HG02870 (cell line): ENCODE measurements at regions not wholly inside any gene's neighbourhood (a gene's known extent, or its start where the extent isn't known, plus 50 kb on each side); places are given as distances from the start of the nearest gene placed in this dataset.
A peak's percentile ranks its signal among the peaks of the same experiment; 100 is the strongest.

Experiments
- ATAC-seq: cut with Tn5 transposase; IDR thresholded peaks from one replicate; pipeline ENCODE4 v1.9.1; 2021; ENCODE audit warnings: mild to moderate bottlenecking, moderate library complexity; ENCODE audit not compliant: unreplicated experiment

DNA sequence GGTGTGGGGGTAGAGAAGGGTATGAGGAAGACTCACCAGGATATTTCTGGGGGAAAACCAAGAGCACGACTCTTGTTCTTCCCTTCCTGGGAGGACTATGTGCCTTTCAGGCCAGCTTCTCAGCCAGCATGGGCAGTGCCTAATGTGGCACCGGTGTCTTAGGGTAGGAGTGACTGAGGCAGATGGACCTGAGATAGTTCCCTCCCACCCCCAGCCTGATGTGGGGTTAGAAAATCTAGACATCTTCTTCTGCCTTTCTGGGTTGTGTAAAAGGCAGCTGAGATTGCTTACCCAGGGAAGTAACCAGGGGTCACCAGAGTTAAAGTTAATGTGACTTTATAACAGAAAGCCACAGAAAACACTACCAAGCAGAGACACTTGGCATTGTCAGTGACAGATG lies 127.3 kb downstream of the TMA16 start:
- ATAC-seq, result no peak

DNA sequence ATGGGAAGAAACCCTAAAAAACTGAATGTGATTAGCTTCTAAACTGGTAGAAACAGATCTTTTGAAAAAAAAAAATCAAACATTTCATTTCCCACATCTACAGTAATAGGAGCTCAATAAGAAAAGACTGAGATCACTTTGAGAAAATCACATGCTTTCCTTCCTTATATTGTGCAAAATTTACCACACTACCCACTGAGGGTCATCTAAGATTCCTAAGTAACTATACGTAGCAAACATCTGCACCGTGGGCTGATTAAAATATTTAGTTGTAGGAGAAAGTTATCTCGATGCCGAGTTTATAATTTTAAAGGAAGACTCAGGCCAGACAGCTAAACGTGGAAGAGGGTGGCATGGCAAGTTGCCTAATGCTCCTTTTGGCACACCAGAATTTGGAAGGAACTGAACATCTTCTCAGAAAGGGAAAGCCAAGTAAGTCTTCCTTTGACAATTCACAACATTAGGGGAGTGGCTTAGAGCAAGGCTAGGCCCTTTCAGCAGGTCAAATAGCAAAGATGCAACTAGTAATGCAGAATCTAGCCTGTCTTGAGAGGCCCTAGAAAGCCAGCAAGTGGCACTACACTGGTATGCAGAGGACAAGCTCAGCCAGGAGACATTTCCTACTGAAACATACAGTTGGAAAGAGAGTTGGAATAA lies 128.0 kb downstream of the TMA16 start:
- no peak for ATAC-seq

DNA sequence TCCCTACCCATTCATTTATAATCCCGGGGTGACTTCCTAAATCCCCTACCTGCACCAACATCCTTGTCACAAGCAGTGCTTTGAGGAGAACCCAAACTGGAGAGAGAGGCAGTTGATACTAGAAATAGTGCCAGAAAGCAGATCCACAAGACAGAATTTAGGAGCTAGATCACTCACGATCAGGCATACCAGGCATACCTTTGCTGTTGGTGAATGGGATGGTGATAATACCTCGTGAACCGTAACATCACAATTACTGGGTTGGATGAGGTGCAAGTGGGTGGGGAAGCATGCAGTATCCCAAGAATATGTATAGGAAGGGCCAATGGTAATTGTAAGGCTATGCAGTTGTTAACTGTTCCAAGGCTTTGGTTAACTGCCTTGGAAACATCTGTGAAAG lies 129.3 kb downstream of the TMA16 start:
- no peak for ATAC-seq

DNA sequence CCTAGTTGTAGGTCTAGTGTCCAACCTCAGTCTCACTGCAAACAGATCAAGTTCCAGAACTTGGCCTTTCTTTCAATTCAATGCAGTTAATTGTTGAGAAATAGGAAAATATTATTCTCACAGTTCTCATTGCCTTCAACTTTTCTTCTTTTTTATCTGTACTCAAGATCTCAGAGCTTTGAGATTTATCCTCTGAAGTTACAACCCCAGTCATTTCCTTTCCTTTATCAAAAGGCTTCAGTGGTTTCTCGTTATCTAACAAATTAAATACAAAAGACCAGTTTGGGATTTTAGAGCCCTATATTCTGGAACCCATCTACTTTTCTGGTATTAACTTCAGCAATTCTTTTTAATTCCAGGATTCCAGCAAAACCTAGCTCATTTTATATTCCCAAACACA lies 130.2 kb downstream of the TMA16 start:
- no peak for ATAC-seq

DNA sequence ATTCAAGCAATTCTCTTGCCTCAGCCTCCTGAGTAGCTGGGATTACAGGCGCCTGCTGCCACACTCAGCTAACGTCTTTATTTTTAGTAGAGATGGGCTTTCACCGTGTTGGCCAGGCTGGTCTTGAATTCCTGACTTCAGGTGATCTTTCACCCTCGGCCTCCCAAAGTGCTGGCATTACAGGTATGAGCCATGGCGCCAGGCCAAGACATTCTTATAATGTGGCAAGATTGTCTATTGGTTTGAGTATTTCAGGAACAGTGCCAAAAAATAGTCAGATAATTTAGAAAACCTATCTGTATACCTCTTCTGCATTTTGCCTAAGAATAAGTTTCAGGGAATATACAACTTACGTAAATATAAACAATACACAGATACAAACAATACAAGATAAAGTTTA lies 136.8 kb downstream of the TMA16 start:
- no peak for ATAC-seq

DNA sequence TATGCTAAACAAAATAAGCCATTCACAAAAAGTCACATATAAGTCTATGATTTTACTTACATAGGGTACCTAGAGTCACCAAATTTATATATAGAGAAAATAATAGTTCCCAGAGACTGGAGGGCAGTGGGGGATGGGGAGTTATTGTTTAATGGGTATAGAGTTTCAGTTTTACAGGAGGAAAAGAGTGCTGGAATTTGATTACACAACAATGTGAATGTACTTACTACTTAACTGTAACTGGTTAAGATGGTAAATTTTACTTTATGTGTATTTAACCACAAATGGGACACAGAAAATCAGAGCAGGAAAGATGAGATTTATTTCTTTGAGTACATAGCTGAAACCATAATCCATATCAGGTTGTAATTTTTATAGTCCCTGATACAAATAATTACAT lies 144.4 kb downstream of the TMA16 start:
- ATAC-seq, result no peak

DNA sequence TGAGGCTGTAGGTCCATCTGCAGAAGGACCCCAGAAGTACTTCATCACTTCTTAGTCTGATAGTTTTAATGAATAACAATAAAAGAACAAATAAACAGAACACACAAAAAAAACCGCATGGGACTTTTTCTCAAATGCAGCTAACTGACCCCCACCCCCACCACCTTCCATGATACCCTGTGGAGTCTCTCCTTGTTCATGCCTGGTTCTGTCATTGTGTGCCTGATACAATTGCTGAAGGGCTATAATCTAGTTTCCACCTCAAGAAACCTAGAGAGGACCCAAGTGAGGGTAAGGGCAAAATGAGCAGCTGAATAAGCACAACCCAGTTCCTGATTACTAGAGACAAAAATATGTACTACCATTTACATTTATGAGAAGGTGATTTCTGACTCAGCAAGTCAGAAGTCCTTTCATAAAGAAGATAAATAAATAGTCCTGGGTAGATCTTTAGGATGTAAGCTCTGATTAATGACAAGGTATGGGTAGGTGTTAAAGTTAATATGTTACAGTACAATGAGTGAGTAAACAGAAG lies 155.1 kb downstream of the TMA16 start:
- no peak for ATAC-seq

DNA sequence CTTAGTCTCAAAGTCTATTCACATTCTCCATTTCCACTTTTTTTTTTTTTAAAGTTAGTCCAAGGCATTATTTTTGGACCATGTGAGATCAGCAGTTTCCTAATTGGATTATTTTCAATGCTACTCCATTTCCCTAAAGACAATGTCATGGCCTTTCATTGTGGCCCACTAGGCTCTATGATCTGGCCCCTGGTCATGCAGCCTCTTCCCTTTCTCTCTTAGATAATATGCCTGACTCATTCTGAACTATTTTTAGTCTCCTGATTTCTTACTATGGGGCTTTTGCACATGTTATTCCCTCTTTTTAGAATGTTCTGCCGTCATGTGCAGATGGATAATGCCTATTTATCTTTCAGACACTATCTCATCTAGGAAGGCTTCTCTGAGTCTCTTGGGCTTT lies 157.3 kb downstream of the TMA16 start:
- ATAC-seq, result no peak

DNA sequence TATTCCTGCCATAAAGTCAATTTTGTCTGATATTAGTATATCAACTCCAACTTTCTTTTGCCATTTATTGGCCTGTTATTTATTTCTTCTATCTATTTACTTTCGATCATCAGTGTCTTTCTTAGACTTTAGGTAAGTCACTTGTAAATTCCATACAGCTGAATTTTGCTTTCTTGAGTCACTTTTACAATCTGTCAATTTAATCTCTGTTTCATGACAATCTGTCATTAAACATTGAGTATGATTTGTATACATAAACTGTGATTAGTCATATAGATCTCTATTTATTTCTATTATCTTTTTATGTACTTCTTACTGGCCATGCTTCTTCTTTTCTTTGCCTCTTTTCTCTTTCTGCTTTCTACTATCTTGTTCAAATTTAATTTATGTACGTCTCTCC lies 160.1 kb downstream of the TMA16 start:
- no peak for ATAC-seq

DNA sequence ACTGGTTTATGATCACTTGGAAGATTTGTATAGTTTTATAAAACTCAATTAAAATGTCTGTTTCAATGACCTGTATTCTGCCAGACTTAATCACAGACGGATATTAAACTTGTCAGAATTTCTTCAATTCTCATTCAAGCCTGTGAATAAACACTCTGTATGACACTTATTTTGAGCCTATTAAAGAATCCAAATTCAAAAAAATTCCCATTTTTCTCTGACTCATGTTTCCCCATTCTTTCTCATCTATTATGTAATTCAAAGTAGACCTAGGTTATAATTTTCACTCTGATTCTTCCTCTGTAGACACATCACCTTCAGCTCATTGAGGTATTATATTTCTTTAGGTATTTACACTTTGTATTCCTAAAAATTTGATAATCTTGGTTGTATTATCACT lies 166.1 kb downstream of the TMA16 start:
- no peak for ATAC-seq

DNA sequence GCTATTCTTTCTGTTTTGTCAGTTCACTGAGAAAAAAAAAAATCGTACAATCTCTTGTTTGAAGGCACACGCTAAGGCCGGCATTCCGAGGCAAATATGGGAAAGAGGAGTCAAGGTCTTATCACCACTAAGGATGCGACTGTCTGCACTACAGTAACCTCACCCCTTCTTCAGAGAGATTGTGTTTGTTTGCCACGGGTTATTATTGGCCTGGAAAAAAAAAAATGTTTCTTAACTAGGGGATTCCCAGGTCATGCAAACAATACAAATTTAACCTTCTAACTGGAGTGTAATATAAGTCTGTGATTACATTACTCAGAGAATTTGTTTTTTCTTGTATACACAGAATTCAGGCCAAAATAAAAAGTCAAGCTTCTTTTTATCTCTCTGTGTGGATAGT lies 168.3 kb downstream of the TMA16 start:
- ATAC-seq, result peak; percentile 34

DNA sequence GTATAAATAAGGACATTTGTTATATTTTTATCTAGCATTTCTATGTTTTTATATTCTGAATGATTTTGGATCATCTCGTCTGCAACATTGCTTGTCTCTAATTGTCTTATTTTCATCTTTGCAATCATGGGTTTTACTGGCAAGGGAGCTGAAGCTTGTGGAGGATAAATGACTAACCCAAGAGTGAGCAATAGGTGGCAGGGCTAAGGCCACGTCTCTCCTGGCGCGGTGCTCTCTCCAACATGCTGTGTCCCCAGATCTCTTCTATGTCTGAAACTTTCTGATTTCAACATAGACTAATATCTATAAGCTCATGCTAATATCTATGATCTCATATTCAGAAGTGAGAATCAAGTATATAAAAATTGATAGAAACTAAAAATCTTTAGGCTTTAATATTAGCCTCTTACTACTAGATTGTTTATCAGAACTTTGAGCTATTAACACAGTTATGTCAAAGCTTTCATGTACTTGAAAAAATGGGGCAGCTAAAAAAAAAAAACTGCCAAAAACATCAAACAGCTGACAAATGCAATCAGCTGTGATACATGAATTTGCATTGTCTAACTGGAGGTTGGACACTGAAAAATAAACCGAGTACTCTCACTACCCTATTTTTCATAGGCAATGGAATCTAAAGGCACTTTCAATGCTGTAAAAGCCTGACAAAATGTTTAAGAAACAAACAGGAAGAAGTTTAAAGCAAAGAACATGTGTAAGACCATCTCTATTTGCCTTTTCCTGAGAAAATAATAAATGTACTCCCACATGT lies 169.2 kb downstream of the TMA16 start:
- peak; percentile 74 for ATAC-seq

DNA sequence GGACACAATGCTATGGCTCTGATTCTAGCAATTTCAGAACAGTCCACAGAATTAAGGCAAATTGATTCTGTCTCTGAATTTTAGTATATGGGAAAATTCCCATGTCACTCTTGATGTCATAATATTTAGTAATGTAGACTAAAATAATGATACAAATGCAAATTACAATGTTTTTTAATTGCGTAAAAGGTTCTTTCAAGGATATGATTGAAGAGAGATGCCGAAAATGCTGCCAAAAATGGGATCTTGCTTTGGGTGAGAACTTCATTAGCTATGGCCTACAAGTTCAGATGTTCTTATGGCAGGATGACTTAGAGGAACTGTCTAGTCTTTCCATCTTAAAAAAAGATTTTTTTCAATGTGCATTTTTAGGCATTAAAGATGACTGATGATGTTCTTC lies 170.6 kb downstream of the TMA16 start:
- no peak for ATAC-seq

DNA sequence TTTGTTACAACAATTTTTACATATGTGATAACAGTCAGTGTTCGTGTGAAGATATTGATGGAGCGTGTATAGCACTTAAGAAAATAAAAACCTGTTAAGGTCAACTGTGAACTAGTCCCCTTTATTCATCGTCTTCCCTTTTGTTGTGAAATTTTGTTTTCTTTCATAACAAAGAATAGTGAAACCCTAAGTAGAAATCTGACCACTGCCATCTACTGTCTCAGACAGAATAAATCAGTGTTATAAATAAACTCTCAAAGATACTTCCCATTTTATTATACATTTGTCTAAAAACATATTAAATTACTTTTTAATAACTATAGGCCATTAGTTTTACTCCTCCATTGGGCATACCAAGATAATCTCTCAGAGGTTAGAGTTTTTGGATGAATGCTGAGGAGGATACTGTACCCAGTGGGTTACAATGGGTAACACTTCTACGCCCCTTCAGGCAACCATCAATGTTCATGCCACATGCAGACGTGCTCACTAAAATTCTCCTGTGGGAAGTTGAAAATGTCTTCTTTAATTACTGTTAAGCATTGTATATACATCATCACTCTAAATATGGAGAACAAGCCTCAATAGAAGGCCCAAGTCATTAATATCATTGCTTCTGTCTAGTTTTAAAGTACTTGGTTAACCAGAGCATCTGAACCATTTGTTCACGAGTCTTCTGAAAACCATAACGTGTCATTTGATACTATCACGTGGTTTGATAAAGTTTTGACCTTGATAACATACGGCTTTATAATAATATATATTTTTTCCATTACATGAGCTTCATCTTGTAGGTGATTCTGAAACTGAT lies 171.2 kb downstream of the TMA16 start:
- ATAC-seq, result peak; percentile 36

DNA sequence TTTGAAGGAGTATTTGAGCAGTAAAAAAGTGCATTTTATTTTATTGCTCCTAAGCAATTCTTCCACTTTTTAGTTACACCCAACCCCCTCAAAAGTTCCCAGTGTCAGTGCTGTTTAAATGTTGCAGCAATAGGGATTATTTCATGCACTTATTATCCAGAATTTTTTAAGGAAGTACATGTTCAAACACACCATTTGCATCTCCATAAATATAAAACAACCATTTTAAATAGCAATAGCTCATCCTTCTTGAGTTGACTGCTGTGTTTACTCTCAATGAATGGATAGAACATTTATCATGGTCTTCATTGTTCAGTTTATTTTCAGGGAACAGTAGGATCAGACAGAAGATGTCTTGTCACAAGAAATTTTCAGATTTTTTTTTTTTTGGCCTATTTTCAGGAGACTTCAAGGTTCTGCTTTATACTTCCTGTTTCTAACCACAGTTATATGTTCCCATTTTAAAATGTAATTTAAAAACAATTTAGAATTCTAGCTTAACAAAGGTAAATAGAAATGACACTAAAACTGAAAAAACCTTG lies 171.9 kb downstream of the TMA16 start:
- ATAC-seq, result no peak

DNA sequence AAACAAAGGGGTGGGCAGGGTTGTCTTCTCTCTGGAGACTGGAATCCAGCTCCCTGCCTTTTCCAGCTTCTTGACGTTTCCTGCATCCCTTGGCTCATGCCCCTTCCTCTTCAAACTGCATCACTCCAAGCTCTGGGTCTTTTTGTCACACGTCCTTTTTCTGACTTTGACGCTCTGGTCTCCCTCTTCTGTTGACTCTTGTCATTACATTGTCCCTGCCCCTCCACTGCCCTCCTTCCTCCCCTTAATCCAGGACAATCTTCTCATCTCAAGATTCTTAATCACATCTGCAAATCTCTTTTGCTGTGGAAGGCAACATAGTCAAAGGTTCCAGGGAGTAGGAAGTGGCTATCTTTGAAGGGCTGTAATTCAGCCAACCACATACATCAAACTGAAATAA lies 178.3 kb downstream of the TMA16 start:
- no peak for ATAC-seq

DNA sequence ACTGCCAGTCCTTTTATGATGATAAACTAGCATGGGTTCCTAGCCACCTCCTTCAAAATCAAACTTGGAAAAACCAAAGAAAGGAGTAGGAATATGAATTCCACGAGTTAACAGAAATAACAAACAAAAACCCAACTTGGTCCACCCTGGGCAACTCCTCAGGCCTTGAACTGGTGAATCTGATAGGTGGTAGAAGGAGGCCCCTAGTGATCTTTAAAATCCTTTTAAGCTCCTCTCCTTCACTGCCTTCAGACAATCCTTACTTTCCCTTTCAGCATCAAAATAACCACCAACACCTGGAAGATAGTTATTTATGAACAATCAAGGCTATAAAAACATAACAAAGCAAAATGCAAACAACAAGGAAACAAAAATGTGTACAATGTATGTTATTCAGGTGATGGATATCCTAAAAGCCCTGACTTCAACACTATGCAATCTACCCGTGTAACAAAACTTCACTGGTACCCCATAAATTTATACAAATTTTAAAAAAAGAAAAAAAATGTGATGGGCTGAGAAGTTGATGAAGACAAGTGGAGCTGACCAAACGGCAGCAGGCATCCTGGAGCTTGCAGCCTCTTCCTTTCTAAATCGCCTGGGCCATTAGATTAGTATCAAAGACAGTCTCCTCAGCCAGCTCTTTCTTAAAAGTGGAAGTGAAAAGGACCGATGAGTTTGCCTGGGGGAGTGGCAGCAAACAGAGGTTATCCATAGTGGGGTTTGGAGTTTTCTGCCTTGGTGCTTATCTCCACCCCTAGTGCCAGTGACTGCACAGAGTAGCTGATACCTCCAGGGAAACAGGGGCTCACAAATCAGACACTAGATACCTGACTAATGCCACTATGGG lies 179.6 kb downstream of the TMA16 start:
- ATAC-seq, result no peak

DNA sequence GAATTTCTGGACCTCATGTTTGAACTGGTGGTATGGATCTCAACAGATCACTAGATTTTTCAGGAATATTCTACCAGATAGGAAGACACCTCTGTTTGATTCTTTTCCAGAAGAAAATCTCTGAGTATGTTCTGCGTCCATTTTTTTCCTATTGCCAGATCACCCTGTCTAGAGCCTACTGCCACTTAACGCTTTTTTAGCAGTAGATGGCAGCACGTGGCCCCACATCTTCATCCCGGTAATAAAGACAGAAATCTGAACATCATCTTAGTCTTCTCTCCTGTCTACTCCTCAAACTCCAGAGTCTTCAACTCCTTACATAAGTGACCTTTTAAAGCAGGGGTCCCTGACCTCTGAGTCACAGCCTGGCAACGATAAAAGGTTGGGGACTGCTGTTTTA lies 184.7 kb downstream of the TMA16 start:
- ATAC-seq, result no peak

DNA sequence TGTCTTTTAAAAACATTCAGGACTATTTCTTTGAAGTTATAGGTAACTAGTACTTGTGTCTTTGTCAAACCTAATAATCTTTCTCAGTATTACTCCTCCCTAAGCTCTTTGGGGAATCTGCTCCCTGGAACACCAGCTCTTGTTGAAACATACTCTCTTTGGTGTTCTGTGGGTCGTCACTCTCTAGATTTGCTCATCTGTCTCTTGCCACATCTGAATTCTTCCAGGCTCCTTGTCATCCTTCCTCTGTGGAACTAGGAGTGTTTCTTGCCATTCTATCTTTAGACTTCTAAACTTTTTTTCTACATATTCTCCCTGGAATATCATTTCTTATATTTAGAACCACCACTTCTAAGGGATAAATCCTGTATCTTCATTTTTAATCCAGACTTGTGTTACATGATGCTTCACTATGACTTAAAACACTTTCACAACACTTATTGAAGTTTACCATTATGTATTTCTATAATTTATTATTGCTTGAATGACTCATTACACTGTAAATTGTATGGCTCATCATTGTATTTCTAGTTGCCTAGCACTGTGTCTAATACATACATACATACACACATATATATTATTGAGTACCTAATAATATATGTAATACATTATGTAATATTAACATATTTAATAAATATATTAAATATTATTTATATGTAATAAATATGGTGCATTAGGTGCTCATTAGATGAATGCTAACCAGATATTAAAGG lies 186.1 kb downstream of the TMA16 start:
- no peak for ATAC-seq
